Hippocampal formation (tissue), 2 donors: ENCODE measurements at regions not wholly inside any gene's neighbourhood (a gene's known extent, or its start where the extent isn't known, plus 50 kb on each side); places are given as distances from the start of the nearest gene placed in this dataset.
"Not testable (repeated sequence)": the region's sequence is repeated elsewhere in the genome, so short reads cannot be mapped to it uniquely, and the experiment has no call there.

Experiments
- DNase-seq, 2 donors: peaks; one replicate each; lab custom pipeline; 2025; lab: John Stamatoyannopoulos, UW

DNA sequence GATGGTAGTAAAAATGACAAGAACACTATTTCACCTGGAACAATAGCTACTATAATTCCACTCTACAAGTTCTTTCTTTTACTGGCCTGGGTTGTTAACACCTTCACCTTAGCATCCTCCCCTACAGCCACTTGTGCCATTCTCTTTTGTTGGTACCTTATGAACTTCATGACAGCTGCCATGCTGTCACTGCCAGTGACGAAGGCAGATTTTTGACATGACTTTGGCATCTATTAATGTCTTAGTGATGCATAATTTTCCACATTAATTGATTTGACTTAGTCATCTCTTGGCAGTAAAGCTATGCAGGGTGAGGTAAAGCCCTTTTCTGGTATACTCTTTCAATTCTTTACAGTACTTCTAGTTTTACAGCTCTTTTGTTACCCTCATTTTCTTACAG is 207.9 kb downstream of the TANC2 start:
- no peak for DNase-seq

DNA sequence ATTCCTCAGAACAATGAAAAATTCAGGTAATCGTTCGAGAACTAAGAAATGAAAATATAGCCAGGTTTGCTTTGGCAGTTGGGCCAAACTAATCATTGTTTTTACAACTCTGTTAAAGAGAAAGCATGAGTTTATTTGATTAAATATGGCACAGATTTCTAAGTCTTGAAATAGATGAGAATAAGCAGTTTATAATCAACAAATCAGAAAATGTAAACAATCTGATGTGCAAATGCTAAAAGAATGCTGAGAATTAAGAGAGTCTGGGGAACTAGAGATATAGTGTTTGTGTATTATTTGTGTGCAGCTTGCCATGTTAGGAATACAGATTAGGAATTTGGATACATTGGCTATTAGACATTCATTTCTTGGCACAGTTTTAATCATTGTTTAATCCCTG is 212.5 kb downstream of the TANC2 start:
- no peak for DNase-seq

DNA sequence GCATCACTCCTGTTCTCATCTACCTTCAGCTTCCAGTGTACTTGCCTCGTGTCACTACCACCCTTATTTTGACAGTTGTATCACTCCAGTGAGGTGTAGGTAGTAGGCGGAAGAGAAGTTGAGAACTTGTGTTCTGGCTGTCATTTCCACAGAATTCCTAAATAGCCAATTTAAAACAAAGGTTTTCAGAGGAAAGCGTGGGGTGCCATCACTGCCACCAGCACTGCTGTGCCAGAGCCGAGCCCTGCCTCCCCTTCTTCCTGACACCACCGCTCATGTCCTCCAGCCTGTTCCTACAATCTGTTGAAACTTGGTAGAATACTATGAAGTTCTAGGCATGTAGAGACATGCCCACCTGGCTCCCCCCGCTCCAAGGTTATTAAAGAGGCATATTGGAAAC is 215.8 kb downstream of the TANC2 start:
- DNase-seq = no peak

DNA sequence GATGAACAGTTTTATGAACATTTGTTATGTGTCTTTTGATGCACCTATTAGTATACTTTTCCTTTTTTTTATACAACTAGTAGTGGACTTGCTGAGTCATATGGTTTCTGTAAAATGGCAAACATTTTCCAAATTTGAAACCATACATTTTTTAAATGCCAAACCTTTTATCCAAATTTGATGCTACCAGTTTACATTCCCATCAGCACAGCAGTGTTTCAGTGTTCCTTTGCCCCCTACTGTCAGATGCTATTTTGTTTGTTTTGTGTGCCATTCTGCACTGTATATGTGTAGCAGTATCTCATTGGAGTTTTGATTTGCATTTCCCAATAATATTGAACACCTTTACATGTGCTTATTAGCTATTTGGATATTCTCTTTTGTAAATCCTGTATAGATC is 219.4 kb downstream of the TANC2 start:
- DNase-seq = no peak

DNA sequence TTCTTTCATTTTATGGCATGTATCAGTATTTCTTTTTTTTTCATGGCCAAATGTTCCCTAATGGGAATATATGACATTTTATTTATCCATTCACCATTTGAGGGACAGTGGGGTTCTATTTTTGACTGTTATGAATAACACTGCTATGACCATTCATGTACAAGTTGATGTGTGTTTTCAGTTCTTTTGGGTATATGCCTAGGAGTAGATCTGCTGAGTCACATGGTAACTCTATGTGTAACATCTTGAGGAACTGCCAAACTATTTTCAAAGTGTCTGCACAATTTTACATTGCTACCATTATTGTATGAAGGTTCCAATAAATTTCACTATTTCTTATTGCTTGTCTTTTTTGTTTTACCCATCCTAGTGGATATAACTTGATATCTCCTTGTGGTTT is 223.0 kb downstream of the TANC2 start:
- DNase-seq = no peak

DNA sequence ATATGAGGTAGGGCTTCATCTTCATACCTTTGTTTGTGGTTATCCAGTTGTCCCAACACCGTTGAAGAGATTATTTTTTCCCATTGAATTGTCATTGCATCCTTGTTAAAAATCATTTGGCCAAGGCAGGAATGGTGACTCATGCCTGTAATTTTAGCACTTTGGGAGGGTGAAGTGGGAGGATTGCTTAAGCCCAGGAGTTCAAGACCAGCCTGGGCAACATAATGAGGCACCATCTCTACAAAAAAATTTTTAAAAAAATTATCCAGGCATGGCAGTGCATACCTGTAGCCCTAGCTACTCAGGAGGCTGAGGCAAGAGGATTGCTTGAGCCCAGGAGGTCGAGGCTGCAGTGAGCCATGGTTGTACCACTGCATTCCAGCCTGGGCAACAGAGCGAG is 223.9 kb downstream of the TANC2 start:
- no peak for DNase-seq

DNA sequence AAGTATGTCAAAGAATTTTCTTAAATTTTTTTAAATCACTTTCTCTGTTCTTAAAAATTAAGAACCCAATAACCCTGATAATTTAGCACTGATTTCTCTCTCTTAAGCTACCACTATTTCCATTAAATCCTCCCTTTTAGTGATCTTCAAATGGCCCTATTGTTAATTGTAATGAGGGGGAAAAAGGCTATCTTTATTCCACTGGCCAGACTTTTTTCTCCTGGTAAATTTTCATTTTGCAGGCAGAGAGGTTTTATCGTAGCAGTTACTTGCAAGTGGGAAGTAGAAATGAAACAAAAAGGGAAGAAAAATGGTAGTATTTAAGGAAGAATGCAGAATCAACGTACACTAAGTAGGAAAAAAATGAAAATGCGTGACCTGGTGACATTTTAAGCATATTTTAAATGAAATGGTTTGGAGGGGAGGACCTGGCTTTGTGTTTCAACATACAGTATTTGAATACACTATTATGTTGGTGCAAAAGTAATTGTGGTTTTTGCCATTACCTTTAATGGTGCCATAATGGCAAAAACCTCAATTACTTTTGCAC is 224.9 kb downstream of the TANC2 start:
- peak in 1 of 2 donors; percentile 81 for DNase-seq

DNA sequence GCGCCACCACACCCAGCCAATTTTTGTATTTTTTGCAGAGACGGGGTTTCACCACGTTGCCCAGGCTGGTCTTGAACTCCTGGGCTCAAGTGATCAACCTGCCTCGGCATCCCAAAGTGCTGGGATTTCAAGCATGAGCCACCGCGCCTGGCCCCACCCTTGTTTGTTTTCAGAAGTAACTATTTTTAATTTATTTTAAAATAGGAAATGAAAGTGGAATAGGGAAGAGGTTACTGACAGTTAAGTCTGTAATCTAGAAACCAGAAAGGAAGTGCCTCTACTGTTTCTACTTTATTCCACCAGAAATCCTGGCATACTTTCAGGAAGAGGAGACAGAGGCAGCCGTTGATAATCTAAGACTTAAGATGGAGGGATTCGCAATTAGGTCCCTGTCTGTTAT is 225.6 kb downstream of the TANC2 start:
- no peak for DNase-seq

DNA sequence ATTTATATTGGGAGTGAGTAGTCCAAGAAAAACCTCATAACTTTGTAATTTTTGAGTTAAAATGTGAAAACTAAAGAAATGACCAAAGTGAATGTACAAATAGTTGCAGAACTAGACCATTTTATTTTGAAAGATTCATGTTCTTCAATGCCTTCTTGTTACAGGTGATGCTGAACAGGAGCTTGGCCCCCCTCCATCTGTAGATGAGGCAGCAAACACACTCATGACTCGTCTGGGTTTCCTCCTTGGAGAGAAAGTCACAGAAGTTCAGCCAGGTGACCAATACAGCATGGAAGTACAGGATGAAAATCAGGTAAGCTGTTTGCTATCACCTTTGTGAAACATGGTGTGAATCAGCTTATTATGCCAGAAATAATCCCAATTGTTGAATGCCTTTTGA is 227.8 kb downstream of the TANC2 start:
- no peak for DNase-seq

DNA sequence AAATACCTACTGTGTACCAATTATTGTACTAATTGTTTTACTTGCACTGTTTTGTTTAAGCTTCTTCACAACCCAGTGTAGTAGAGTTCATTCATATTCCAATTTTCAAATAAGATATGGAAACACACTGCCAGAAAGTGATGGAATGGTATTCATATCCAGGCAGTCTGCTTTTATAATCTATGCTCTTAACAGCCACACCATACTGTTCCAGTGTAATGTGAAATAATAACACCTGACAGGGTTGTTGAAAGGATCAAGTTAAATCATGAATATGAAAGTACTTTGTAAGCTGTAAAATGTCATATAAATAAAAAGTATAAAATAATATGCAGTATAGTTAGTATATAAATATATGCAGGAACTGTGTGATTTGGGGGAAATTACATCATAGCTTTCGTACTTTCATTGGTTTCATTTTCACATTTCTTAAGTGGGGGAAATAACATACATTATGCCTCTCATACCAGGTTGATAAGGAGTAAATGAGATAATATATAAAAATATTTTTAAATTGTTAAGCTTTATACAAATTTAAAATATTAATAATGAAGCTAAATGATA is 230.8 kb downstream of the TANC2 start:
- no peak for DNase-seq

DNA sequence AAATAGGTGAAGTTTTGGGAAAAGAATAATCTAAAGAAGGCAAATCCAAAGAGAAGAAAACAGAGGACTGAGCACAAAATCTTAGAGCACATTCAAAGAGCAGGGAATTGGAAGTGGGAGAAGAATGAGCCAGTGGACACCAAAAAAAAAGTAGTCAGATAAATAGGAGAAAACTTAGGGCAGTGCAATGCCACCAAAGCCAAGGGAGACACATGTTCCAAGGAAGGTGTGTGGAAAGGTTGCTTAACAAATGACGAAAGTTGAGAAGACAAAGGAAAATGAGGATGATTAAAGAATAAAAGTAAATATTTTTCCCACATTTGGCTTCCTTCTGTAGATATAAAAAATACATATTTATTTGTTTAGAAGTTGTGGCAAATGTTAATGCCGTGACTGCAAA is 237.6 kb downstream of the TANC2 start:
- DNase-seq = no peak

DNA sequence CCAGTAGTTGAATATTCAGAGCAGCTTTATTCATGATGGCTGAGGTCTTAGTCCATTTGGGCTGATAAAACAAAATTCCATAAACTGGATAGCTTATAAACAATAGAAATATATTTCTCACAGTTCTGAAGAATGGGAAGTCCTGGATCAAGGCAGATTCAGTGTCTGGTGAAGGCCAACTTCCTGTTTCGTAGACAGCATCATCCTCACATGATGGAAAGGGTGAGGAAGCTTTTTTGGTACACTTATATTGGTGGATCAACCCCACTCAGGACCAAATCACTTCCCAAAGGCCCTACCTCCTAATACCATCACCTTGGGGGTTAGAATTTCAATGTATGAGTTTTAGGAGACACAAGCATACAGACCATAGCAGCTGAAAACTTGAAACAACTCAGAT is 224.2 kb downstream of the CYB561 start:
- DNase-seq = no peak

DNA sequence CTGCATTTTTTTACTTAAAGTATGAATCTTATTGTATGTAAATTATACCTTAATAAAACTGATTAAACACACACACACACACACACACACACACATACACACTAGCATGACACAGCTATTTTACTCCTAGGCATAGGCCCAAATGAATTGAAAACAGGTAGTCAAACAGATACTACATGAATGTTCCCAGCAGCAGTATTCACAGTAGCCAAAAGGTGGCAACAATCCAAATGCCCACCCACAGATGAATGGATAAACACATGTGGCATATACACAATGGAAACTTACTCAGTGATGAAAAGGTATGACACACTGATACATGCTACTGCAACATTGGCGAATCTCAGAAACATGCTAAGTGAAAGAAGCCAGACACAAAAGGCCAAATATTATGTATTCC is 223.5 kb downstream of the CYB561 start:
- DNase-seq = no peak

DNA sequence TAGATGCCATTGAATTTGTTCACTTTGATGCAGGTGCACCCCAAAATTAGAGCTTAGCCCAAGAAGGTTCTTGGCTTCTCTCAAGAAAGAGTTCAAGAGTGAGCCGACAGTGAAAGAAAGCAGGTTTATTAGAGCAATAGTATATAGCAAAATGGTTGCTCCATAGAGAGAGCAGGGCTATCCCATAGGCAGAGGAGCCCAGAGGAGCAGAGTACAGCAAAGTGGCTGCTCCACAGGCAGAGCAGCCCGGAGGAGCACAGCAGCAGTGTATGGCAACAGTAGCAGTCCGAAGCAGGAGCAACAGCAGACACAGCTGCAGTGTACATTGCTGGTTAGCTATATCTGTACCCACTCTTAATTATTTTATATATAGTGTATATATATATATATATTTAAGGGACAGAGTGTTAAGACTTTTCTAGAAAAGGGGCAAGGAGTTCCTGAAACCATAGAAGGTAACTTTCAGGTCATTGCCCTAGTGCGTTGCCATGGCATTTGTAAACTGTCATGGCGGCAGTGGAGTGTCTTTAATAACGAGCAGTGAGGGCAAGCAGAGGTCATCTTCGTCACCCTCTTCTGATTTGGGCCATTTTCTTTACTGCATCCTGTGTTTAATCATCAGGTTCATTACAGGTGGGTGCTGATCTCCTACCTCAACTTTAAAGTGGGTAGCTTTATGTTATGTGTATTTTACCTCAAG is 222.7 kb downstream of the CYB561 start:
- DNase-seq = no peak

DNA sequence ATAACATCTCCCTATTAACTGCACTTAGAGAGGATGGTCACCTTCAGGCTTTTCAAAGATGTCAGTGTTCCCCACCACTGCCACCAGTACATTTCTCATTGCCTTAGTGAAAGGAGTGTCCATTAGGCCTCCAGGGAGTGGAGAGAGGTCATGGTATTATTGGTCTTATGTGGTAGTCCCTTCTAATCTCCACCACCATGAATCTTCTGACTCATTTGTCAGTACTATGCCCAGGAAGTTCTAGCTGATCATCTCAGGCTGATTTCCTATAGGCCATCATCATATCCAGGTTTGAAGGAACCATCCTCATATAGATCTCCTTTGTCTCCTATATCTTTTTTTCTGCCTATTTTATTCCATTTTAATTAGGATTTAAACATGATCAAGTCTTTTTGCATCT is 221.5 kb downstream of the CYB561 start:
- DNase-seq = no peak

DNA sequence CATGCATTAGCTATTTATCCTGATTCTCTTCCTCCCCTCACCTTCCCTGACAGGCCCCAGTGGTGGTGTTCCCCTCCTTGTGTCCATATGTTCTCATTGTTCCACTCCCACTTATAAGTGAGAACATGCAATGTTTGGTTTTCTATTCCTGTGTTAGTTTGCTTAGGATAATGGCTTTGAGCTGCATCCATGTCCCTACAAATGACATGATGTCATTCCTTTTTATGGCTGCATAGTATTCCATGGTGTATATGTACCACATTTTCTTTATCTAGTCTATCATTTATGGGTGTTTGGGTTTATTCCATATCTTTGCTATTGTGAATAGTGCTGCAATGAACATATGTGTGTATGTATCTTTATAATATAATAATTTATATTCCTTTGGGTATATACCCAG is 219.4 kb downstream of the CYB561 start:
- DNase-seq = not testable (repeated sequence)

DNA sequence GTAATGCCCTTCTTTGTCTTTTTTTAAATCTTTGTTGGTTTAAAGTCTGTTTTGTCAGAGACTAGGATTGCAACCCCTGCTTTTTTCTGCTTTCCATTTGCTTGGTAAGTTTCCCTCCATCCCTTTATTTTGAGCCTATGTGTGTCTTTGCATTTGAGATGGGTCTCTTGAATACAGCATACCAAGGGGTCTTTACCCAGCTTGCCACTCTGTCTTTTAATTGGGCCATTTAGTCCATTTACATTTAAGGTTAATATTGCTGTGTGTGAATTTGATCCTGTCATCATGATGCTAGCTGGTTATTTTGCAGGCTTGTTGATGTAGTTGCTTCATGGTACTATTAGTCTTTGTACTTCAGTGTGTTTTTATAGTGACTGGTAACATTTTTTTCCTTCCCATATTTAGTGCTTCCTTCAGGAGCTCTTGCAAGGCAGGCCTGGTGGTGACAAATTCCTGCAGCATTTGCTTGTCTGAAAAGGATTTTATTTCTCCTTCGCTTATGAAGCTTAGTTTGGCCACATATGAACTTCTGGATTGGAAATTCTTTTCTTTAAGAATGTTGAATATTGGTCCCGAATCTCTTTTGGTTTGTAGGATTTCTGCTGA is 215.0 kb downstream of the CYB561 start:
- not testable (repeated sequence) for DNase-seq

DNA sequence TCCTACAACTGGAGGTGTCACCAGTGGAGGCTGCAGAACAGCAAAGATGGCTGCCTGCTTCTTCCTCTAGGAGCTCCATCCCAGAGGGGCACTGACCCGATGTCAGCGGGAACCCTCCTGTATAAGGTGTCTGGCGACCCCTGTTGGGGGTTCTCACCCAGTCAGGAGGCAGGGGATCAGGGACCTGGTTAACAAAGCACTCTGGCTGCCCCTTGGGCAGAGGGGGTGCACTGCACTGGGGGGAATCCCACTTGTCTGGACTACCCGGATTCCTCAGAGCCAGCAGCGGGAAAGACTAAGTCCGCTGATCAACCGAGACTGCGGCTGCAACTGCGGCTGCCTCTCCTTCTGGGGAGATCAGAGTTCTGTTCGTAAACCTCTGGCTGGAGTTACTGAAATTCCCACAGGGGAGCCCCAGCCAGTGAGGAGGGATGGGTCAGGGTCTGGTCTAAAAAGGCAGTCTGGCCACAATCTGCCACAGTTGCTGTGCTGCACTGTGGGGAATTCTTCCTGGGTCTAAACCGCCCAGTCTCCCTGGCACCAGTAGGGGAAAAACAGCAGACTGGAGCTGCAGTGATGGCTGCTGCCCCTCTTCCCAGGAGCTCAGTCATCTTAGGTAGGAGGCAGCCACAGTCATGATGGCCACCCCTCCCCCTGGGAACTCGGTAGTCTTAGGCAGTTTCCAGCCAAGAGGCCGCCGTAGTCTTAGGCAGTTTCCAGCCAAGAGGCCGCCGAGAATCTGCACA is 213.4 kb downstream of the CYB561 start:
- no peak for DNase-seq

DNA sequence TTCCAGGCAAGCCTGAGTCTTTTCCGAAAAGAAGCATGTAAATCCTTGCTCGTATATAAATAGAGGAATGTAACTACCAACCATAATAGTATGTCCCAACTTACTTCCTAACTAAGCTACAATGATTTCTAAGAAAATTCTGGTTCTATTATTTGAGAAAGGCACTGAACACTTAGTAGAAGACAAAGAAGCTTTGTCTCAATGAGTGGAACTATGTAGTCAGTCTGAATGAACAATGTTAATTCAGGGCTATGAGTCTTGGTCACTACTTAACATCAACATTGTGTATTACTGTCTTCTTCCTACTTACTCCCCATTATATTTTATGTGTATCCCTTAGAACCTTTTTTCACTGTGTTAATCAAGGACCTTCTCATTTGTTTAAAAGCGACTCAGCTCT is 206.0 kb downstream of the CYB561 start:
- peak in 1 of 2 donors; percentile 7 for DNase-seq

DNA sequence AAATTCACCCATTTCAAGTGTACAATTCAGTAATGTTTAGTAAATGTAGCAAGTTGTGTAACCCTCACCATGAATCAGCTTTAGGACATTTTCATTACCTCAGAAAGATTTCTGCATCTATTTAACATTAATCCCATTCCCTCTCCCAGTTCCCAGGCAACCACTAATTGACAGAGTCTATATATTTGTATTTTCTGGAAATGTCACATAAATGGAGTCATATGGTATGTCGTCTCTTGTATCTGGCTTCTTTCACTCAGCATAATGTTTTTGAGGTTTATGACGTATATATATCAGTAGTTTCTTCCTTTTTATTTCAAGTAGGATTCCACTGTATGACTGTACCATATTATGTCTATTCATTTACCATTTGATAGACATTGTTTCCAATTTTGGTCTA is 199.8 kb downstream of the CYB561 start:
- no peak for DNase-seq

DNA sequence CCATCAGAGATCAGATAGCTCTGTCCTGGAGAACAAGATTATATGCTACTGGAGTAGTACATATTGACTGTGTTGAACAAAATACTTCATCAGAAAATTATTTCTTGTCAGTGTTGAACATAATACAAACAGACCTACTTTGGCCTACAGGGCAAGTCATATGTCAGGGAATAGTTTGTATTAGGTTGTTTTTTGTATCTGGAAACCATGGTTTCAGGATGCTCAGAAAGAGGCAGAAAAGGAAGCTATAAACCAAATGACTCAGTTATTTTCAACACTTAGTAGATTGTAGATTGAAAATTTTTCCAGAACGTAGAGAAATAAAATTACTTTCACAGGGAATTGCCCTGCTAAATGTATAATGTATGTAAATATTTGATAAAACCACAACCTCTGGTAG is 198.4 kb downstream of the CYB561 start:
- no peak for DNase-seq

DNA sequence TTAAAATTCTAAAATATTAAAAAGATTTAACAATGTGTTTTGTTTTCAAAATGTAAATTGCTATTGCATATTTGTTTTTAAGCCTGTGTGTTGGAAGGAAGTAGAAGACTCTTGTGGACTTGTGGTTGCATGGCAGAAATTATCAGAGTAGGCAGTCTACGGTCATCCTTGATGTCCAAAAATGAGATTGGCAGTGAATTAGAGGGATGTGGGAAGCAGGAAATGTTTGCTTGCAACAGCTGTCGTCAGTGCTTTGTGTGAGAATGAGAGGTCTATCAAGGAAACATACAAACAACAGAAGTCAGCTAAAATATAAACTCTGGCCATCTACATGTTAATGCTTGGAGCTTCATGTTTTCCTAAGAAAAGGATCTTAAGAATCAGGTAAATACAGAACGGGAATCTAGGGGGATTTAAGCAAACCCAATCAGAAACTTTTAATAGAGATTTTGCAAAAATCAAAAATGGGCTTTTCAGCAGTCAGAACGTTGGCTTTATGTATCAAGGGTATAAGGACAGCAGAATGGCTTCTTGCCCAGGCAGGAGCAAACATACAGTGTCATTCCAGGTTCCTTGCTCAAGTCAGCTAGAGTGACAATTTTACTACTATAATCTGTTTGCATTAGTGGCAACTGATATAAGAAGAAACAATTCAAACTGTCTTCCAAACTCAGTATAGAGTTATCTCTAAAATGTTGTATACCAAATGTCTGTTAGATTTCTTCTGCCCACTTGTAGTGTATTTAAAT is 196.7 kb downstream of the CYB561 start:
- no peak for DNase-seq
